AG09319 (cell line): ENCODE measurements at regions not wholly inside any gene's neighbourhood (a gene's known extent, or its start where the extent isn't known, plus 50 kb on each side); places are given as distances from the start of the nearest gene placed in this dataset.

Experiments
- DNase-seq: peaks from one replicate; pipeline ENCODE4 v3.0.0-alpha.2; 2010; ENCODE audit warnings: low read depth; ENCODE audit errors: extremely low read depth
- TF ChIP-seq, protein P1 (sequence below): IDR thresholded peaks from 2 replicates; pipeline ENCODE4 v1.5.1; 2011; ENCODE audit warnings: low read depth, mild to moderate bottlenecking, inconsistent platforms, low read length, moderate library complexity

DNA sequence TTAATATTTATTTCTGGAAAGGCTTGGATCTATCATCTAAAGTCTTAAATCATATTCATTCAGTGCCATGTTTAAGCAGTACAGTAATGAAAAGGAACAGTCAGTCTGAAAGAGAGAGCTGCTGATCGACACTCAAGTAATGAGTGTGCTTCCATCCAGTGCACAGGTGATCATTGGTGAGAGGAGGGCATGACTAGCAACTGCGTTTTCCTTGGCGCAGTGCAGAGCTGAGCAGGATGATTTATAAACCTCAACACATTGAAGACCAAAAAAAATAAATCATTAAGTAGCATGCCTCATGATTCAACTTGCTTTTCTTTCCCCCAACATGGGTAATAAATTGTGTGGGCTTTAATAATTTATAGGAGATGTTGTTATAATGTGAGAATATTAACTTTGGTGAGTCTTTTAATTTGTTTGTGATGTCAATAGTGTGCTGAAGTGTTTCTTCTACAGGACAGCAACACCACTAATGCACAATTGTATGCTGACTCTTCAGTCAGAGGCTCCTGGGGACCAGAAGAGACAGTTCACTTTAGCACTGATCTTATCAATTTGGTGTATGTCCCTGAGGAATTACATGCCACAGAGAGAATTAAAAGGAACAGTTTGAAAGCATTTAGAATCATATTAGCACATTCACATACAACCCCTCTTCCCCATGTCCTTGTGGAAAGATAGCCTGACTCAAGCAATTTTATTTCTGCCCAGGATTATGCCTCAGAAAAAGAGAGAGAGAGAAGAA is 199.7 kb upstream of the ADGRL2 start:
- DNase-seq: no peak
- TF ChIP-seq, protein P1, sequence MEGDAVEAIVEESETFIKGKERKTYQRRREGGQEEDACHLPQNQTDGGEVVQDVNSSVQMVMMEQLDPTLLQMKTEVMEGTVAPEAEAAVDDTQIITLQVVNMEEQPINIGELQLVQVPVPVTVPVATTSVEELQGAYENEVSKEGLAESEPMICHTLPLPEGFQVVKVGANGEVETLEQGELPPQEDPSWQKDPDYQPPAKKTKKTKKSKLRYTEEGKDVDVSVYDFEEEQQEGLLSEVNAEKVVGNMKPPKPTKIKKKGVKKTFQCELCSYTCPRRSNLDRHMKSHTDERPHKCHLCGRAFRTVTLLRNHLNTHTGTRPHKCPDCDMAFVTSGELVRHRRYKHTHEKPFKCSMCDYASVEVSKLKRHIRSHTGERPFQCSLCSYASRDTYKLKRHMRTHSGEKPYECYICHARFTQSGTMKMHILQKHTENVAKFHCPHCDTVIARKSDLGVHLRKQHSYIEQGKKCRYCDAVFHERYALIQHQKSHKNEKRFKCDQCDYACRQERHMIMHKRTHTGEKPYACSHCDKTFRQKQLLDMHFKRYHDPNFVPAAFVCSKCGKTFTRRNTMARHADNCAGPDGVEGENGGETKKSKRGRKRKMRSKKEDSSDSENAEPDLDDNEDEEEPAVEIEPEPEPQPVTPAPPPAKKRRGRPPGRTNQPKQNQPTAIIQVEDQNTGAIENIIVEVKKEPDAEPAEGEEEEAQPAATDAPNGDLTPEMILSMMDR: no peak

DNA sequence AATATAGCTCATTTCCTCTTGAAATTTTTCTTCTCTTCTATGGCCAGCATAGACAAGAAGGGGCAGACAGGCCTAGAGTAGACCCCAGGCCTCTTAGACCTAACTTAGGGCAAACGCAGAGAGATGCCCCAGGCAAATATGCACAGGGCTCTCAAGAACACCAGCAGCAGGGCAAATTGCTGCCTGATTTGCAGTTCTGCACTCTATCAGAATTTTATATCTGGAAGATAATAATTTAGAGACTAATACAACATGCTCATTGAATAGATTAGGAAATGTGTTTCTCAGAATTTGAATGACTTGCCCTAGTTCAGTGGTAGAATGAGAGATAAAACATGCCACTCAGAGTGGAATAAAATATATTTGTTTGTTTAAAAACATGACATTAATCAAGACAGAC is 200.4 kb upstream of the ADGRL2 start:
- TF ChIP-seq, protein P1: no peak
- no peak for DNase-seq

DNA sequence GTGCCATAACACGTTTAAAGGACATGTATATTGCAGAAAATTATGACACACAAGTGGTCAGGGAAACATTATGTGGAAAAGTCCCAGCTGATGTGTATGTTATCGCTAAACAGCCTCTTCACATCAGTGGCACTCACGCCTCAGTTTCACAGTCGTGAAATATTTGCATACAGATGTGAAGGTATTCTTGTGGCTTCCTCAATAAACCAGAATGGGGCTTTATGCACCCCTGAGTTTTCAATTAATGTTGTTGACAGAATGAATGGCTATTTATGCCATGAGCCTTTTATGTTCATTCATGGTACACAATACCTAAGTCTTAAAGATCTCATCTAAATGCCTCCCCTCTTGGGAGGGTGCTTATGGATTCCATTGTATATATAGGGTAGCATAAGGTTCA is 202.1 kb upstream of the ADGRL2 start:
- no peak for DNase-seq
- TF ChIP-seq, protein P1: no peak

DNA sequence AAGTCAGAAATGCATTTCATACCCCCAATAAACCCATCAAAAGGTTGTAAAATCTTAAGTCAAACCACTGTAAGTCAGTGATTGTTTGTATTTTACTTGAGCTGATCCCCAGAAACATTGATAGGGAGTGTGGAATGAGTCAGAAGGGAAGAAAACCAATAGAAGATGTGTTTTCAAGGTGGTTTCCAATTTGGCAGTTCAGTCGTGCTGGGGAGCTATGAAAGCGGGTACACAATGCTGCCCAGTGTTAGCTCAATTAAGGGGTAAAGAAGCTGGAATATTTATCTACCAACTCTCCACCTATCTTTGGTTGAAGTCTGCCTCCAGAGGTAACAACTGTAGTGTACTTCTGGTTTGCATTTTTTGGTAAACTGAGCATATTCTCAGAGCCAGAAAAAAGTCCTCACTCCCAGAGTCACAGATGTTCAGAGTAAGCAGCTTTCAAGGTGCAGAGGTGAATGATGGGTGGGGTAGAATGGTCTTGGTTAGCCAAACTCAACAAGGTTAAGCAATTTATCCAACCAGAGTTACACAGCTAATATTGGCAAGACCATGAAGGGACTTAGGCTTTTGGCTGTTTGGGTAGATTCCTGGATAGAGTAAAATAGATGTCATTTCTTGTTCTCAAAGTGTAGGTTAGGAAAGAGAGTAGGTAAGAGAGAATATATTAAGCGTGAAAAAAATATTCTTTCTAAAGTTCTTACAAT is 202.9 kb upstream of the ADGRL2 start:
- TF ChIP-seq, protein P1: no peak
- no peak for DNase-seq

DNA sequence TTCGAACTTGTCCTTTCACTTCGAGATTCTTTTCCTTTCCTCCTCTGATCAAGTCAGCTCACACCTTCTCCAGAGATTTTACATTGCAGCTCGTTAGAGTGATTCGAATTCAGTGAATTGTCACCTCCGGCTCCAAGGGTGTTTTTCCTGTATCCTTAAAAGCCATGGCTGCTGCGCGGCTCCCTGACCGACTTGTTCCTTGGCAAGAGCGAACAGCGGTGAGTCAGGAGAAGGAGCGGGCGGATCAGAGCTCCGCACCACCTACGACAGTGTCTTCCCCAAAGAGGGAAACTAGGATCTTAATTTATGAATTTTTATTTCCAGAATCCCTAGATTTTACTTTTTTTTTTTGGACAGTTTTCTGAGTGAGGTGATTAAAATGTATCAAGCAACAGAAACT is 204.4 kb upstream of the ADGRL2 start:
- TF ChIP-seq, protein P1: no peak
- DNase-seq: no peak

DNA sequence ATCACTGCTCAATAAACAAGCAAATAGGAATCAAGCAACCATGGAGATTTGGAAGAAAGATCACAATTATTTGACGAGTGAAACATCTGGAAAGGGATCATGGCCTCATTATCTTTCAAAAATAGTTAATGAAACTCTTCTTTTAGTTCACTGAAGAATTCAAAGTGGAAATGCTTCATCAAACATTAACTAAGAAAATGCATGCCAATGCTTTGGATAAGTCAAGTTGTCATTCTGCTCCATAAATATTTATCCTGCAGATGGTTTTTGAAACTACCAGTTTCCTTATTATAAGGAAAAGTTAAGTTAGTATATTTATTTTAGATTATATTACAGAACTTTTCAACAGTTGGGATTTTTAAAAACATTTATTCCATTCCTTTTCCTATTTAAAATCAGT is 206.5 kb upstream of the ADGRL2 start:
- TF ChIP-seq, protein P1: no peak
- no peak for DNase-seq

DNA sequence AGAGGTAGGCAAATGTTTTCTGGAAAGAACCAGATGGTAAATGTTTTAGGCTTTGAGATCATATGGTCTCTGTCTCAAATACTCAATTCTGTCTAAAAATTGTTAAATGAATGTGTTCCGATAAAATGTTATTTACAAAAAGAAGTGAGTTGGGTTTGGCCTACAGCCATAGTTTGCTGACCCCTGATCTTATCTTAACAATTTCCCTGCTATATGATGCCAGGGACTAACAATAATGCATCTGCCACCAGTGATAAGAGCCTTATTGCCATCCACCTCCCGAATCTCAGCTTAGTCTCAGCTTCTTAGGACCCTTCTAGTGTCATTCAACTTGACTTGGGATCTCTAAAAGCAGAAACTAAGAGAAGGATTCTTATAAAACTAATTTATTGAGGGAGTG is 208.5 kb upstream of the ADGRL2 start:
- TF ChIP-seq, protein P1: no peak
- DNase-seq: no peak
